PC-3 (cell line): ENCODE measurements at regions not wholly inside any gene's neighbourhood (a gene's known extent, or its start where the extent isn't known, plus 50 kb on each side); places are given as distances from the start of the nearest gene placed in this dataset.
A peak's percentile ranks its signal among the peaks of the same experiment; 100 is the strongest.

Experiments
- CTCF ChIP-seq: fragments of 300-600 bp; sonication (generic); conservative IDR thresholded peaks from 2 replicates; pipeline ENCODE4 v1.5.1; 2017; ENCODE audit warnings: antibody characterized with exemption, low read depth, mild to moderate bottlenecking, low read length
- EZH2 ChIP-seq: fragments of 300-600 bp; sonication (generic); IDR thresholded peaks from one replicate; pipeline ENCODE4 v1.6.1; 2017; ENCODE audit warnings: antibody characterized with exemption, mild to moderate bottlenecking, low read length; ENCODE audit not compliant: unreplicated experiment
- EZH2phosphoT487 ChIP-seq: fragments of 300-600 bp; sonication (generic); IDR thresholded peaks from 2 replicates; pipeline ENCODE4 v1.6.1; 2018; ENCODE audit warnings: mild to moderate bottlenecking, antibody characterized with exemption, low read length, borderline replicate concordance

- TF ChIP-seq EZH2, result no peak
- TF ChIP-seq CTCF, result 0 out of 2 replicates have a peak, but pooled peaks have one; percentile 12
- TF ChIP-seq EZH2phosphoT487, result no peak
Measured at GRCh38 chr18:56433919-56434318, 204.5 kb downstream of the TXNL1 start.
